ENCODE measurements at regions not wholly inside any gene's neighbourhood (a gene's known extent, or its start where the extent isn't known, plus 50 kb on each side); places are given as distances from the start of the nearest gene placed in this dataset.
"Not testable (repeated sequence)": the region's sequence is repeated elsewhere in the genome, so short reads cannot be mapped to it uniquely, and the experiment has no call there.

- Histone ChIP-seq H2AFZ (ENCODE audit: low read length) (no peak overlapping the region), H3K4me1 (ENCODE audit: insufficient read depth, low read length) (no peaks in the 10 kb centered on the region), H3K27ac (ENCODE audit: low read length) (no peak overlapping the region), H3K9me3 (ENCODE audit: low read length) (no peaks in the 10 kb centered on the region), H3K9me2 (replicated peaks; ENCODE audit: low read length) (no peaks in the 10 kb centered on the region), H3K4me2 (ENCODE audit: low read length) (no peak overlapping the region), H3F3A (ENCODE audit: low read length, unreplicated experiment) (no peaks in the 10 kb centered on the region), H3K36me3 (ENCODE audit: low read depth, low read length) (no peaks in the 10 kb centered on the region), H3K79me2 (ENCODE audit: low read length) (no peaks in the 10 kb centered on the region), H4K20me1 (ENCODE audit: low read length) (no peaks in the 10 kb centered on the region), H3K4me3 (ENCODE audit: low read length) (no peak overlapping the region), H3K9ac (ENCODE audit: low read length) (no peak overlapping the region), H3K27me3 (ENCODE audit: low read length) (no peaks in the 10 kb centered on the region)
- POLR2A ChIA-PET (ENCODE audit: unreplicated experiment): no interaction called here
- intact Hi-C loops (cut with micrococcal nuclease): no loop called here
- no peak for TF ChIP-seq EZH2 (IDR thresholded peaks at IDR 0.05; ENCODE audit: low read length, unreplicated experiment)
- no peak for TF ChIP-seq CTCF (conservative IDR thresholded peaks at IDR 0.05; ENCODE audit: low read depth, low read length)
- no peak for TF ChIP-seq EZH2phosphoT487 (IDR thresholded peaks at IDR 0.05; ENCODE audit: borderline replicate concordance, low read length)
- CTCF ChIA-PET: no interaction called here
- BruUV-seq (replicated peaks): no TSS peak
- DNase-seq (no peak), ATAC-seq (no peak)
Observed at GRCh38 chr16:72455743-72456659, 284.0 kb upstream of the PMFBP1 start.

GRCh38 chr16:72453856-72454255 lies 281.9 kb upstream of the PMFBP1 start:
- CTCF ChIA-PET: not testable (repeated sequence)

GRCh38 chr16:72444696-72445095 lies 272.7 kb upstream of the PMFBP1 start:
- CTCF ChIA-PET: no interaction called here
- Histone ChIP-seq H3F3A (ENCODE audit: low read length, unreplicated experiment) (no peaks in the 10 kb centered on the region), H3K27ac (ENCODE audit: low read length) (no peak overlapping the region), H3K27me3 (ENCODE audit: low read length) (no peaks in the 10 kb centered on the region), H3K4me1 (ENCODE audit: insufficient read depth, low read length) (no peaks in the 10 kb centered on the region), H3K9ac (ENCODE audit: low read length) (no peak overlapping the region), H4K20me1 (ENCODE audit: low read length) (no peaks in the 10 kb centered on the region), H3K79me2 (ENCODE audit: low read length) (no peaks in the 10 kb centered on the region), H3K4me2 (ENCODE audit: low read length) (no peak overlapping the region), H2AFZ (ENCODE audit: low read length) (no peak overlapping the region), H3K36me3 (ENCODE audit: low read depth, low read length) (no peaks in the 10 kb centered on the region), H3K4me3 (ENCODE audit: low read length) (no peak overlapping the region), H3K9me2 (replicated peaks; ENCODE audit: low read length) (no peaks in the 10 kb centered on the region), H3K9me3 (ENCODE audit: low read length) (no peaks in the 10 kb centered on the region)
- no peak for ATAC-seq
- intact Hi-C loops (cut with micrococcal nuclease): no loop called here
- POLR2A ChIA-PET (ENCODE audit: unreplicated experiment): no interaction called here
- TF ChIP-seq EZH2 (IDR thresholded peaks at IDR 0.05; ENCODE audit: low read length, unreplicated experiment) (no peak), EZH2phosphoT487 (IDR thresholded peaks at IDR 0.05; ENCODE audit: borderline replicate concordance, low read length) (no peak), CTCF (conservative IDR thresholded peaks at IDR 0.05; ENCODE audit: low read depth, low read length) (no peak)
- no peak for DNase-seq
- no TSS peak for BruUV-seq (replicated peaks)

More at GRCh38 chr16:72453856-72454255, 281.9 kb upstream of the PMFBP1 start:
- ATAC-seq; H3K27ac ChIP-seq (ENCODE audit: low read length); H3K9me2 ChIP-seq (replicated peaks; ENCODE audit: low read length); H3K9me3 ChIP-seq (ENCODE audit: low read length); H3K9ac ChIP-seq (ENCODE audit: low read length); H3K79me2 ChIP-seq (ENCODE audit: low read length); H2AFZ ChIP-seq (ENCODE audit: low read length); H3K4me3 ChIP-seq (ENCODE audit: low read length); DNase-seq; H3K4me1 ChIP-seq (ENCODE audit: insufficient read depth, low read length); H3F3A ChIP-seq (ENCODE audit: low read length, unreplicated experiment); intact Hi-C loops (cut with micrococcal nuclease); H3K36me3 ChIP-seq (ENCODE audit: low read depth, low read length); H4K20me1 ChIP-seq (ENCODE audit: low read length); BruUV-seq (replicated peaks); H3K4me2 ChIP-seq (ENCODE audit: low read length); H3K27me3 ChIP-seq (ENCODE audit: low read length); POLR2A ChIA-PET (ENCODE audit: unreplicated experiment): not testable (repeated sequence)
